OCI-LY1 (cell line): ENCODE measurements at regions not wholly inside any gene's neighbourhood (a gene's known extent, or its start where the extent isn't known, plus 50 kb on each side); places are given as distances from the start of the nearest gene placed in this dataset.

Experiments
- EZH2 ChIP-seq: fragments of 200-600 bp; sonication (generic), shearing (Covaris generic); IDR thresholded peaks from 2 replicates; pipeline ENCODE4 v1.8.0; 2017; ENCODE audit warnings: borderline replicate concordance, mixed run types, mild to moderate bottlenecking, antibody characterized with exemption, low read length, moderate library complexity, mixed read lengths
- TF ChIP-seq, protein P1 (sequence below): fragments of 200-600 bp; sonication (generic), shearing (Covaris generic); IDR thresholded peaks from 2 replicates; pipeline ENCODE4 v1.5.1; 2017; ENCODE audit warnings: mild to moderate bottlenecking, antibody characterized with exemption, low read length, moderate library complexity, mixed read lengths

DNA sequence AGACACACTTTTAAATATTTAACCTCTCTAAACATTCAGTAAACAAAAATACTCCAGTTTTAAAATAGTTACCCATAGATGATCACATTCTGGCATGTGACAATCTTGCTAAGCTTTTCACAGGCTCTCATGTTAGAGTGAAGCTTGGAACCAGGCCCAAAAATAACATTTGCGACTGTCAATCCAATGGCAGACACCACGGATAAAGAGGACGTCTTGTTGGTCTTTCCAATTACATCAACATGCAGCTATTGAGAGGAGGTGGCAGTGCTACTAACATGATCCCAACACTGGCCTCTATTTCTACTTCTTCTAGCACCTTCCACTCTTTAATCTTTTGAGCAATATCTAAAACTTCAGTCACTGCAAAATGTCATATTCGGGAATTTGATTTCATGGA is 970.8 kb upstream of the TENM3 start:
- TF ChIP-seq, protein P1, sequence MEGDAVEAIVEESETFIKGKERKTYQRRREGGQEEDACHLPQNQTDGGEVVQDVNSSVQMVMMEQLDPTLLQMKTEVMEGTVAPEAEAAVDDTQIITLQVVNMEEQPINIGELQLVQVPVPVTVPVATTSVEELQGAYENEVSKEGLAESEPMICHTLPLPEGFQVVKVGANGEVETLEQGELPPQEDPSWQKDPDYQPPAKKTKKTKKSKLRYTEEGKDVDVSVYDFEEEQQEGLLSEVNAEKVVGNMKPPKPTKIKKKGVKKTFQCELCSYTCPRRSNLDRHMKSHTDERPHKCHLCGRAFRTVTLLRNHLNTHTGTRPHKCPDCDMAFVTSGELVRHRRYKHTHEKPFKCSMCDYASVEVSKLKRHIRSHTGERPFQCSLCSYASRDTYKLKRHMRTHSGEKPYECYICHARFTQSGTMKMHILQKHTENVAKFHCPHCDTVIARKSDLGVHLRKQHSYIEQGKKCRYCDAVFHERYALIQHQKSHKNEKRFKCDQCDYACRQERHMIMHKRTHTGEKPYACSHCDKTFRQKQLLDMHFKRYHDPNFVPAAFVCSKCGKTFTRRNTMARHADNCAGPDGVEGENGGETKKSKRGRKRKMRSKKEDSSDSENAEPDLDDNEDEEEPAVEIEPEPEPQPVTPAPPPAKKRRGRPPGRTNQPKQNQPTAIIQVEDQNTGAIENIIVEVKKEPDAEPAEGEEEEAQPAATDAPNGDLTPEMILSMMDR = no peak
- TF ChIP-seq EZH2 = no peak
